ENCODE measurements at regions not wholly inside any gene's neighbourhood (a gene's known extent, or its start where the extent isn't known, plus 50 kb on each side); places are given as distances from the start of the nearest gene placed in this dataset.

- no peak for DNase-seq (ENCODE audit: low spot score)
Observed at GRCh38 chr3:159898147-159898546, 90.5 kb upstream of the IL12A start.

- no peak for DNase-seq (ENCODE audit: low spot score)
Observed at GRCh38 chr3:159899166-159899565, 89.5 kb upstream of the IL12A start.

- DNase-seq (ENCODE audit: low spot score) = no peak
Observed at GRCh38 chr3:159902546-159903314, 85.9 kb upstream of the IL12A start.

- DNase-seq (ENCODE audit: low spot score) = no peak
Observed at GRCh38 chr3:159904455-159904854, 84.2 kb upstream of the IL12A start.

GRCh38 chr3:159904911-159905310 lies 83.7 kb upstream of the IL12A start:
- no peak for DNase-seq (ENCODE audit: low spot score)

GRCh38 chr3:159907828-159908227 lies 80.8 kb upstream of the IL12A start:
- DNase-seq (ENCODE audit: low spot score) = no peak

- DNase-seq (ENCODE audit: low spot score) = no peak
Observed at GRCh38 chr3:159910991-159911663, 77.5 kb upstream of the IL12A start.

- DNase-seq (ENCODE audit: low spot score) = no peak
Observed at GRCh38 chr3:159911664-159912037, 77.0 kb upstream of the IL12A start.

GRCh38 chr3:159913712-159914414 lies 74.8 kb upstream of the IL12A start:
- DNase-seq (ENCODE audit: low spot score) = no peak

GRCh38 chr3:159914426-159914825 lies 74.2 kb upstream of the IL12A start:
- no peak for DNase-seq (ENCODE audit: low spot score)

GRCh38 chr3:159916052-159916451 lies 72.6 kb upstream of the IL12A start:
- no peak for DNase-seq (ENCODE audit: low spot score)

- DNase-seq (ENCODE audit: low spot score) = no peak
Observed at GRCh38 chr3:159917141-159917540, 71.5 kb upstream of the IL12A start.

GRCh38 chr3:159919873-159920272 lies 68.8 kb upstream of the IL12A start:
- DNase-seq (ENCODE audit: low spot score) = no peak

- no peak for DNase-seq (ENCODE audit: low spot score)
Observed at GRCh38 chr3:159922193-159922840, 66.3 kb upstream of the IL12A start.

GRCh38 chr3:159922861-159923312 lies 65.7 kb upstream of the IL12A start:
- DNase-seq (ENCODE audit: low spot score) = no peak

GRCh38 chr3:159923336-159923735 lies 65.3 kb upstream of the IL12A start:
- no peak for DNase-seq (ENCODE audit: low spot score)

- no peak for DNase-seq (ENCODE audit: low spot score)
Observed at GRCh38 chr3:159923956-159924355, 64.7 kb upstream of the IL12A start.

GRCh38 chr3:159924411-159924810 lies 64.2 kb upstream of the IL12A start:
- DNase-seq (ENCODE audit: low spot score) = no peak

- no peak for DNase-seq (ENCODE audit: low spot score)
Observed at GRCh38 chr3:159925248-159925647, 63.4 kb upstream of the IL12A start.

- DNase-seq (ENCODE audit: low spot score) = no peak
Observed at GRCh38 chr3:159926573-159926972, 62.1 kb upstream of the IL12A start.

- DNase-seq (ENCODE audit: low spot score) = no peak
Observed at GRCh38 chr3:159928071-159928491, 60.6 kb upstream of the IL12A start.

- DNase-seq (ENCODE audit: low spot score) = no peak
Observed at GRCh38 chr3:159928666-159929065, 60.0 kb upstream of the IL12A start.

All from CD4-positive, alpha-beta T cell treated with Interleukin-15 for 4 hours (primary cell).